Stomach (tissue), 8 donors: ENCODE measurements at regions not wholly inside any gene's neighbourhood (a gene's known extent, or its start where the extent isn't known, plus 50 kb on each side); places are given as distances from the start of the nearest gene placed in this dataset.

ENCODE experiments used
- DNase-seq, 2 donors: peaks; one replicate each; pipeline versions ENCODE4 v3.0.0 to v3.0.0-alpha.2; 2013 to 2019
- H3K27ac ChIP-seq, 5 donors: fragments of 200-600 bp in 4 of 5; sonication (generic) in 4 of 5; one replicate each; pipeline ENCODE4 v1.5.1; 2013 to 2019; ENCODE audit warnings: mild to moderate bottlenecking in 1 of 5, moderate library complexity in 1 of 5
- H3K27me3 ChIP-seq, 3 donors: fragments of 200-600 bp; sonication (generic); one replicate each; pipeline ENCODE4 v1.5.1; 2017 to 2019; ENCODE audit warnings: mixed run types in 1 of 3
- H3K36me3 ChIP-seq, 4 donors: fragments of 200-600 bp; sonication (generic); 1 replicate in 3 of 4; 2 replicates in 1 of 4; pipeline ENCODE4 v1.5.1; 2016 to 2019
- H3K4me1 ChIP-seq, 4 donors: fragments of 200-600 bp; sonication (generic); one replicate each; pipeline ENCODE4 v1.5.1; 2016 to 2019
- H3K4me3 ChIP-seq, 4 donors: fragments of 200-600 bp; sonication (generic) in 3 of 4; one replicate each; pipeline ENCODE4 v1.5.1; 2016 to 2019; ENCODE audit warnings: mild to moderate bottlenecking in 1 of 4
- H3K9me3 ChIP-seq, 4 donors: fragments of 200-600 bp; sonication (generic); one replicate each; pipeline ENCODE4 v1.5.1; 2016 to 2019
- EP300 ChIP-seq: sonication (generic); formaldehyde crosslinking; IDR thresholded peaks from one replicate; pipeline ENCODE4 v1.6.1; 2017; ENCODE audit warnings: antibody characterized with exemption
- POLR2A ChIP-seq, 4 donors: fragments of 450-650 bp; IDR thresholded peaks; one replicate each; pipeline ENCODE4 v1.6.1; 2016; ENCODE audit warnings: antibody characterized with exemption in 4 of 4, control low read depth in 2 of 4, mild to moderate bottlenecking in 1 of 4, moderate library complexity in 1 of 4
- POLR2AphosphoS5 ChIP-seq, 3 donors: sonication (generic); formaldehyde crosslinking; IDR thresholded peaks; one replicate each; pipeline ENCODE4 v1.6.1; 2016; ENCODE audit warnings: antibody characterized with exemption in 3 of 3
- WGBS, 5 donors: extraction: QIAGEN DNeasy Blood & Tissue Kit in 3 of 5; methylation state at CpG; one replicate each; pipeline versions ENCODE4 v1.1.5 to v1.1.7; 2013 to 2018; 5-methylcytosine and 5-hydroxymethylcytosine counted together
- intact Hi-C: fragments of 100-400 bp; cut with DNase I; formaldehyde crosslinking; loops from one replicate; pipeline ENCODE4 v1.15.1; 2023; ENCODE audit warnings: low total_unique reads
- TF ChIP-seq, protein P1 (sequence below), 7 experiments: fragments of 450-650 bp in 4 of 7; fragments of 200-600 bp in 3 of 7; sonication (generic) in 3 of 7; IDR thresholded peaks; one replicate each; pipeline ENCODE4 v1.5.1; 2016 to 2019; ENCODE audit warnings: antibody characterized with exemption in 7 of 7, control low read depth in 2 of 7, mild to moderate bottlenecking in 1 of 7
- donor health status: healthy with polysubstance abuse.
- donor health status: Bipolar disorder and iron deficiency.
- donor health status: healthy.

GRCh38 chr6:90346729-90347128 lies 50.1 kb upstream of the BACH2 start:
- 62 to 82% (median 72%) methylated on average over 6 of the region's 6 CpGs for WGBS, 5 donors
- Histone ChIP-seq H3K27me3 (peaks cover 0 to 4% (median 0%) of the 10 kb centered on the region in 3 donors), H3K4me1 (peaks cover 0 to 7% (median 0%) of the 10 kb centered on the region in 4 donors), H3K36me3 (no peaks in the 10 kb centered on the region), H3K27ac (no peak overlapping the region), H3K9me3 (no peaks in the 10 kb centered on the region), H3K4me3 (no peak overlapping the region)
- intact Hi-C loops: no loop called here
- DNase-seq: no peak
- TF ChIP-seq POLR2AphosphoS5 (IDR thresholded peaks at IDR 0.05): no peak
- TF ChIP-seq, protein P1, sequence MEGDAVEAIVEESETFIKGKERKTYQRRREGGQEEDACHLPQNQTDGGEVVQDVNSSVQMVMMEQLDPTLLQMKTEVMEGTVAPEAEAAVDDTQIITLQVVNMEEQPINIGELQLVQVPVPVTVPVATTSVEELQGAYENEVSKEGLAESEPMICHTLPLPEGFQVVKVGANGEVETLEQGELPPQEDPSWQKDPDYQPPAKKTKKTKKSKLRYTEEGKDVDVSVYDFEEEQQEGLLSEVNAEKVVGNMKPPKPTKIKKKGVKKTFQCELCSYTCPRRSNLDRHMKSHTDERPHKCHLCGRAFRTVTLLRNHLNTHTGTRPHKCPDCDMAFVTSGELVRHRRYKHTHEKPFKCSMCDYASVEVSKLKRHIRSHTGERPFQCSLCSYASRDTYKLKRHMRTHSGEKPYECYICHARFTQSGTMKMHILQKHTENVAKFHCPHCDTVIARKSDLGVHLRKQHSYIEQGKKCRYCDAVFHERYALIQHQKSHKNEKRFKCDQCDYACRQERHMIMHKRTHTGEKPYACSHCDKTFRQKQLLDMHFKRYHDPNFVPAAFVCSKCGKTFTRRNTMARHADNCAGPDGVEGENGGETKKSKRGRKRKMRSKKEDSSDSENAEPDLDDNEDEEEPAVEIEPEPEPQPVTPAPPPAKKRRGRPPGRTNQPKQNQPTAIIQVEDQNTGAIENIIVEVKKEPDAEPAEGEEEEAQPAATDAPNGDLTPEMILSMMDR (IDR thresholded peaks at IDR 0.05): no peak
- TF ChIP-seq EP300: no peak
- TF ChIP-seq POLR2A (IDR thresholded peaks at IDR 0.05): no peak
